Stimulated activated CD8-positive, alpha-beta memory T cell treated with anti-CD3 and anti-CD28 coated beads, Interleukin-7, amount 100 ng/mL, for 48 hours (primary cell): ENCODE measurements at regions not wholly inside any gene's neighbourhood (a gene's known extent, or its start where the extent isn't known, plus 50 kb on each side); places are given as distances from the start of the nearest gene placed in this dataset.
"Not testable (repeated sequence)": the region's sequence is repeated elsewhere in the genome, so short reads cannot be mapped to it uniquely, and the experiment has no call there.

ENCODE experiments used
- DNase-seq, 2 donors: peaks; one replicate each; pipeline ENCODE4 v3.0.0-alpha.2; 2020; ENCODE audit warnings: low read depth in 1 of 2; ENCODE audit errors: extremely low read depth in 1 of 2

GRCh38 chr9:135397142-135397541 lies 82.4 kb upstream of the PPP1R26 start:
- DNase-seq, result no peak

DNA sequence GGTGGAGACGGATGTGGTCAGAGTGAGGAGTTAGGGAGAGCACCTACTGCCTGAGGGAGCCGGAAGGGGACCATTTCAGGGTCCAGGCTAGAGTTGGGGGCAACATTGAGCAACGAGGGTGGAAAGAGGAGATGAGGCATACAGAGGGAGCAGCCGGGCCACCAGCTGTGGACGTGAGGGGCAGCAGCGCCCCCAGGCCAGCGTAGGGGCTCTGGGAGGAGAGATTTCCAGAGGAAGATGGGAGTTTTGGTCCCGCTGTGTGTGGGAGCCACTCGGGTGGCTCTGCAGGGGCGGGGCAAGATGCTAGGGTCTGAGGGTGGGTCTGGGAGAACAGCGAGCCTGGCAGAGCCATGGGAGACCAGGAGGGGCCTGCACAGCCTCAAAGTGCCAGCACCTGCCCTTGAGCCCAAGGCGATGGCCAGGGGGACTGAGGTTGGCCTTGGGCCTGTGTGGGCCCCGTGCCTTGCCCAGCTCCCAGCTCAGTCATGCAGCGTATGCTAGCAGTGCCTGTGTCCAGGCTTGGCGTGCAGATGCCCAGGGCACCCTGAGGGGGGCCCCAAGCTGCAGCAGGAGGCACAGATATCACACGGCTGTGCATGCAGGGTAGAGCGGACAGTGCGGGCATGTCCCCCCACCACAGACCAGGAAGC lies 80.5 kb upstream of the PPP1R26 start:
- no peak for DNase-seq

DNA sequence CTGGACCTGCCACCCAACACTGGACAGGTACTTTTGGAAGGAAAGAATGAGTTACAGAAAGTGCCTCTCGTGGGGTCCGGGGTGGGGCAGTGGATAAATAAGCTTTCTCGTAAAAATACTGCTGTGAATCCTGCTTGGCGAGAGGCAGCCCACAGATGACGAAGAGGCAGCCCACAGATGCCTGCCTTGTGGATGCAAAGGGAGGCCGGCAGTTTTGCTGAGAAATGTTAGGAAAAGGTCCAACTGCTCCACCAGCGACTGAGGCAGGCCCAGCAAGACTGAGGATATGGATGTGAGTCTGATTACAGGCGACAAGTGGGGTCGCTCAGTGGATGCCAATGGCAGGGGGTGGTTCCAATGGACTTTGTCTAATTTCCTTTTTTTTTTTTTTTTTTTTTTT lies 79.1 kb upstream of the PPP1R26 start:
- no peak for DNase-seq

- DNase-seq, result no peak
Observed at GRCh38 chr9:135401218-135401617, 78.4 kb upstream of the PPP1R26 start.

DNA sequence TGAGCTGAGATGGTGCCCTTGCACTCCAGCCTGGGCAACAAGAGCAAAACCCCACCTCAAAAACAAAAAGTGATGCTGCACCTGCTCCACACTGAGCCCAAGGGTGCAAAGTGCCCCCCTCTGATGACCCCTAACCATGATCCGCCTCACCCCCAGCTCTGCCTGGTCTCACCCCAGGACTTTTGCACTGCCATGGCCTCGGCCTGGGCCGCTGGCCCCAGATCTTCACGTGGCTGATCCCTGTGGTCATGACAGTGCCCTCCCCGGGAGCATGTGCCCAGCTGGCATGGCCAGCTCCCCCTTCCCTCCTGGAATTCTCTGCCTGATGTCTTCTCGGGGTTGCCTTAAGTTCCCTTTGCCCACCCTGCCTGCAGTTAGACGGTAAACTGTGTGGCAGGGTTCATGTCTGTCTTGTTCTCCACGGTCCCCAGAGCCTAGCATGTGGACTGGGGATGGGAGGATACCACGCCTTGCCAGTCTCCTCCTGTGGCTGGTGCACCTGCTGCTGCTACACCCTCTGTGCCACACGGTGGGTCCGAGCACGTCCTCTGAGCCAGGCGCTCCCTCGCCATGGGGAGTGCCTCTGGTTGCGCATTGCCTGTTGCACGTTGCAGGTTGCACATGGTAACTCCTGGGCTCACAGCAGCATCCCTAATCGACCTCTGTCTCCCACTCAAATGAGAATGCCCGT lies 77.4 kb upstream of the PPP1R26 start:
- no peak for DNase-seq

DNA sequence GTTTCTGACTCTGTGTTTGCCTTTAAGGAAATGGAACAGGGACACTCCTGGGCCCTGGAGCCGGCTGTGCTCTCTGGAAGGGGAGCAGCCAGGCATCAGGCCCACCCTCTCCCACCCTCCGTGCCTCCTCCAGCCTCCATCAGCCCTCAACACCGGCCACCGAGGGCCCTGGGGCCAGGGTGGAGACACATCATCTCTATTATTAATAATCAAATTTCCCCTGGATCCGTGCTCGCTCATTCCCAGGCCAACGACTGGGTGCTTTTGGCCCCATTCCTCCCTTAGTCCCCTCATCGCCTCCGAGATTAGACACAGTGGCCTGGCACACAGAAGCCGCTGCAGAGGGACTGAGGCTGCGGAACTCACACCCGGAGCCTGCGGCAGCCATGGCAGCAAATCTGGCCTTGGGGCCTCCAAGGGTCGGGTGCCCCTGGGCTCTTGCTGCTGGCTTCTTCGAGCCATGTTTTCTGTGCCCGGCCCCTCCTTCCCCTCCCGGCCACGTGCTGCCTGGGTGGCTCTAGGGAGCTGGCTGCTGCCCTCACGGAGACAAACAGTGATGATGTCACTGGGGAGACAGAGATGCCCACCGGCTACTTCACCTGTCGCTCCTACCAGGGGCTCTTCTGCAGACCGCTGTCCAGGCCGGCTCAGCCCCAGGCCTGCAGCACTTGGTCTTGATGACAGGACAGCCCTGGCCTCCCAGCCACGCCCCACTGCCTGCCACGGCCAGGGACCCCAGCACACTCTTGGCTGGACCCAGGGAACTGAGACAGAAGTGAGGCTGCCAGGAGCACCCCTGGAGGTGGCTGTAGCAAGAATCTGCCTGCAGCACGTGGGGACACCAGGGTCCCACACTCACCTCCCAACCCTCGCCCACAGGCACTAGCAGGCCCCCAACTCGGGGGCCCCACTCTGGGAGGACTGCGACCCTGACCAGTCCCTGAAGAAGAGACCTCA lies 76.6 kb upstream of the PPP1R26 start:
- DNase-seq, result no peak

DNA sequence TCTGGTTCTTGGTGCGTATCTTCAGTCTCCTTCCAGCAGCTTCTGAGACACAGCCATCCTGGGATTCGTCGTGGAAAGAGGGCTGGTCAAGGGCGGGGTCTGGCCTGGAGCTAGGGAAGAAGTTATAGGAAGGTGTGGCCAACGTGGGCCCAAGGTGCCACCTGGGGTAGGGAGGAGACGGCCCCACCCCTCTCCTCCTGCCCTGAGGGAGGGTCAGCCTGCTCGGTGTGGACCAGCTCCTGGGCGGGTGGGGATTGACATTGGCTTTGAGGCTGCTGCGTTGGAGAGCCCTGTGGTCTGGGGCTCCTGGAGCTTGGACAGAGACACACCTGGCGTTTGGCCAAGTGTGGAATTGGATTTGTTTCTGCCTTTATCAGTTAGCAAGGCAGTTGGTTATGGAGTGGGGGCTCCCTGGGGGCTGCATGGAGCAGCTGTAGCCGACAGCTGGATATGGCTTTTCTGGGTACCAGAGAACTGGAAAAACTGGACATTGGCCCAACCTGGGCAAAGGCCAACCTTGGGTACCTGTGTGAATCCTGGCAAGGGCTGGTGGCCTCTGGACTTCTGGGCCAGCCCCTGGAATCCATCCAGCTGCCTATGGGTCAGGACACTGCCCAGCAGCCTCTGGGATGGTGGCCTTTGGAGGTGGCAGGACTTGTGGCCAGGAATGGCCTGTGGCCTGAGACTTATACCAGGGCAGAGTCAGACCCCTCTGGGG lies 75.7 kb upstream of the PPP1R26 start:
- no peak for DNase-seq

DNA sequence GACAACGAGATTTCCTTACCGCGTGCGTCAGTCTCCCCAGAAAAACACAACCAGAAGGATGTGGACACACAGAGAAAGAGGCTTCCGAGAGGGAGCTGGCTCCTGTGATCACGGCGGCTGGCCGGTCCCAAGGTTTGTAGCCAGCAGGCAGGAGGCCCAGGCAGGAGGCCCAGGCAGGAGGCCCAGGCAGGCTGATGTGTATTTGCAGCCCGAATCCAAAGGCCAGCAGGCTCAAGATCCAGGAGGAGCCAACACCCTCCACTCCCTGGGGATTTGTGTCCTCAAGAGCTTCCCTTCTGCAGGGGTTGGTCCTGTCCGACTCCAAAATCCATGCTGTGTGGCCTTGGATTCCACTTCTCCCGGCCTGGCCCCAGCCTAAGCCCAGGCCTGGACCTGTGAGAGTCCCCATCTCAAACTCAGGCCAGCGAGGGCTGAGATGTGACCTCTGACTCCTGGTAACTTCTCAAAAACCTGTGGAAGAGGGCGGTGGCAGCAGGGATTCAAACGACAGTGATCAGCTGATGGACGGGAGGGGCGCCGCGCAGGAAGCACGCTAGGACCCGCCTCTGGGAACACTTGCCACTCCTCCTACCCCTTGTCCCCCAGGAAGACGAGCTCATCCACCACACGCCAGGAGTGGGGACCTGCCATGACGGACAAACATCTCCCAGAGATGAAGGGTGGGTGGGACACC lies 75.0 kb upstream of the PPP1R26 start:
- DNase-seq, result no peak

DNA sequence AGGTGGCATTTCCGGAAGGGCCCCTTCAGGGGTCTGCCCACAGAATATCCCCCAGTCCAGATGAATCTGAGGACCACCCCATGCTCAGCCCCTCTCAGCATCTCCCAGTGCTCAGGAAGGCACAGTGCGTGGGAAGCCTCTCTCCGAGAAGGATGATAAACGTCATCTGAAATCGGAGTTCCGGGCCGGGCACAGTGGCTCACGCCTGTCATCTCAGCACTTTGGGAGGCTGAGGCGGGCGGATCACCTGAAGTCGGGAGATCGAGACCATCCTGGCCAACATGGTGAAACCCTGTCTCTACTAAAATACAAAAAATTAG lies 74.5 kb upstream of the PPP1R26 start:
- not testable (repeated sequence) for DNase-seq

DNA sequence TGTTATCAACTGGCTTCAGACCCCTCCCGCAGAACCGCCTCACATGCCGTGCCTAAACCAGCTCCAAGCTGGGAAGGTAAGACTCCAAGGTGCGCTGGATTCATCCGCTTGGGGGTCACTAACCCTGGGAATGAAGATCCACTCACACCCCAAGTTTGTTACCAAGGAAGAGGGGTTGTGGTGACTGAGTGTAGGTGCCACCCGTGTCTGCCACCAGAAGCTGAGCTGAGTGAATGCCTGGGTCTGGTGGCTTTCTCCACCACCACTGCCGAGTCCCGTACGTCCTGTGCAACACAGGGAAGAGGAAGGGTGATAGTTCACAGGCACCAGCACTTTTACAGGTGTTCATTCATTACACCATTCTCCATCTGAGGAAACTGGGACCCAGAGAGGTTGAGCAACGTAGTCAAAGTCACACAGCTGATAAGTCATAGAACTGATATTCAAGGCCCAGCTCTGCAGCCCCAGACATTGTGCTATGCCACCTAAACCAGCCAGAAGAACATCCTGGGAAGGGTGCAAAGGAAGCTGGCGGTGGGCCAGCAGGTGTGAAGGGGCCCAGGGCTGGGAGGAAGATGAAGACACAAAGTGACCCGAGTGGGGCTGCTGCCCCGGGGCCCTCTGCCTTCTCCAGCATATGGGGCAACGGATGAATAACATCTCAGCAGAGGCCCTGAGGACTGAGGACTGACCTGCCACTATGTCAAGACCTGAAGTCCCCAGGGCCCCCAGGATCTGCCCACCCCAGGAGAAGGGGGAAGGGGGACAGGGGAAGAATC lies 70.9 kb upstream of the PPP1R26 start:
- no peak for DNase-seq

GRCh38 chr9:135409286-135410200 lies 70.0 kb upstream of the PPP1R26 start:
- no peak for DNase-seq

DNA sequence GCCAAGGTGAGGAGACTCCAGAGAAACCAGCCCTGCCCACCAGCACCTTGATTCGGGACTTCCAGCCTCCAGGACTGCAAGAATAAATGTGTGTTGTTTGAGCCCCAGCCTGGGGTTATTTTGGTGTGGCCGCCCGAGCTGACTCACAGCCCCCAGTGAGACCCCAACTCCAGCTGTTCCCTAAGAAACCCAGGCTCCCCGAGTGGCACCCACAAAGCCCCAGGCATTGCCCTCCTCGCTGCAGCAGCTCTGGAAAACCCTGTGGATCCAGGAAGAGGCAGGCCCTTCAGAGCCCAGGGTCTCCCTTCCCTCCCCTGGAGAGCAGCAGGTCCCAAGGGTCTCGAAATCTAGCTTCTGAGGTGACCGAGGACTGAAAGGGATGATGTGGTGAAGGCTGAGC lies 69.2 kb upstream of the PPP1R26 start:
- no peak for DNase-seq

DNA sequence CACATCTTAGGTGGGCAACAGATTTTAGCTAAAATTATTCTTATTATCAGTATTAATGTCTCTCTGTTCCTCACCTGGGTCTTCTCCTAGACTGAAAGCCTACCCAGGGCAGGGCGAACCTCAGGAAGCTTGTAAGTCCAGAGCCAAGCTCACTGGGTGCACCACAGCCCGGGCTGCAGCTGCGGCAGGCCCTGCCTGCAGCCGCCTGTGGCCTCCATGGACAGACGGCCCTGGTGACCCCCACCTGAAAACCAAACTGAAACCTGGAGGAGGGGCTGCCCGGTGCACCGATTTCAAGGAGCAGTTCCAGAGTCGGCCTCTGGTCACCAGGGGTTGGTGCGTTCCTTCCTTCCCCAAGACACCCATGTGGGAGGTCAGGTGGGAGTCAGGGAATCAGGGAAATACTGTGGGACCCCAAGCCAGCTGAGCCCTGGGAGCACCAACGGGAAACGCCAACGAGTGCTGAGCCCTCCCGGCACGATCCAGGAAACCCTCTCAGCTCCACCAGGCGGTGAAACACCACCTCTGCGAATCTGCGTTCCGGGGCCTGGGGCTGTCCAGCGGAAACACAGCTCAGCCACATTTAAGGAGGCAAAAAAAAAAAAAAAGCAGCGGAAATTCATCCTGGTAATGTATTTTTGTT lies 68.6 kb upstream of the PPP1R26 start:
- DNase-seq, result no peak

GRCh38 chr9:135411605-135412004 lies 68.0 kb upstream of the PPP1R26 start:
- not testable (repeated sequence) for DNase-seq

- peak; percentile 25 to 39 for DNase-seq
Observed at GRCh38 chr9:135412315-135413085, 67.1 kb upstream of the PPP1R26 start.

GRCh38 chr9:135413086-135413375 lies 66.6 kb upstream of the PPP1R26 start:
- DNase-seq, result no peak

DNA sequence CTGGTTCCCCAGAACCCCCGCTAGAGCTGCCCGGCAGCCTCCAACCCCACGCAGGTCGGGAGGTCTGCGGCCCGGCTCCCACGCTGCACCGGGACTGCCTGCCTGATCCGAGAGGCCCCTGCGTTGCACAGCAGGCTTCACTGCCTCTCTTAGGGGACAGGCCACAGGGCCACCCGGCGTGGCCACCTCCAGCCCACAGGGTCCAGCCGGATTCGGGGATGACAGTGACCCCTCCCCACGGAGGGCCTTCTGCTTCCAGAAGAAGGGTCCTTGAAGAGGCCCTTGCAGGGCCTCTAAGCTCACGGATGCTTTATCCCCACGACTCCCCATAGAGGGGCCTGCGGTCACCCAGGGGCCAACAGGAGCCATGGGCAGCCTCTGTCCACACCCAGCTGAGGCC lies 66.1 kb upstream of the PPP1R26 start:
- no peak for DNase-seq

DNA sequence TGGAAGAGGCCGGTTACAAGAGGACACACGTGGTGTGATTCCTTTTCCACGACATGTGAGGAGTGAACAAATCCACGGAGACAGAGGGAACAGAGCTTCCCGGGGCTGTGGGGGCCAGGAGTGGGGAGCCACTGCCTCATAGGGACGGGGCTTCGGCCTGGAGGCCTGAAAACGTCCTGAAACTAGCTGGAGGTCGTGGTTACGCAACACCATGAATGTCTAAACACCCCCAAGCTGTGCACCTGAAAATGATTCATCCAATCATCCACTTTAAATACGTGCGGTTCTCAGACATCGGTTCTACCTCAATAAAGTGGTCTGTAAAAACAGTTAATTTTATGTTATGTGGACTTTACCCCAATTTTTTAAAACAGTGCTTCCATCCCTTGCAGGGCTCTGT lies 65.3 kb upstream of the PPP1R26 start:
- no peak for DNase-seq
